Activated naive CD4-positive, alpha-beta T cell treated with anti-CD3 and anti-CD28 coated beads, Interleukin-2, amount 50 U/mL, for 16 hours (primary cell): ENCODE measurements at regions not wholly inside any gene's neighbourhood (a gene's known extent, or its start where the extent isn't known, plus 50 kb on each side); places are given as distances from the start of the nearest gene placed in this dataset.

Experiments
- DNase-seq: peaks from one replicate; pipeline ENCODE4 v3.0.0-alpha.2; 2020

DNA sequence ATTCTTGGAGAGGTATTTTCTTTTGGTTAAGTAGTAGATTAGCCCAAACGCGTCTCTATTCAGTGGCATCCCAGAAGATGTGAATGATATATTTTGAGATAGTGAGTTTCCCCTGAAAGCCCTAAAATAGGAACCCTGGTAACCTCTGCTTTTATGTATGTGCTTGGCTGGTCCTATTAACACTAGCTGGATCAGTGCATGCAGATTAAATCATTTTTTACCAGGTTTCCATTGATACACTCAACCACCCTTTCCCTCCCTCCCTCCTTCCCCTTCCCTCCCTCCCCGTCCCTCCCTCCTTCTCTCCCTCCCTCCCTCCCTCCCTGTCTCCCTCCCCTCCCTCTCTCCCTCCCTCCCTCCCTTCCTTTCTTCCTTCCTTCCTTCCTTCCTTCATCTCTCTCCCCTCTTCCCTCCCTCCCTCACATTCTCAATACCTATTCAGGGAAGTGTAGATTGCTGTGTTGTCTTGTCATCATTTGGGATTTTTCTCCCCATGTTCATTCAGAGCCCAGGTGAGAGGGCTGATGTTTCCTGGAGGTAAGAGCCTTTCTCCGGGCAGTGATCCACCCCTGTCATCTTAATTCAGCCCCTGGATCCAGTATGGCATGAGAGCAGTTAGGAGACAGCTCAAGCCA, 406.8 kb downstream of the PRDM2 start:
- no peak for DNase-seq

DNA sequence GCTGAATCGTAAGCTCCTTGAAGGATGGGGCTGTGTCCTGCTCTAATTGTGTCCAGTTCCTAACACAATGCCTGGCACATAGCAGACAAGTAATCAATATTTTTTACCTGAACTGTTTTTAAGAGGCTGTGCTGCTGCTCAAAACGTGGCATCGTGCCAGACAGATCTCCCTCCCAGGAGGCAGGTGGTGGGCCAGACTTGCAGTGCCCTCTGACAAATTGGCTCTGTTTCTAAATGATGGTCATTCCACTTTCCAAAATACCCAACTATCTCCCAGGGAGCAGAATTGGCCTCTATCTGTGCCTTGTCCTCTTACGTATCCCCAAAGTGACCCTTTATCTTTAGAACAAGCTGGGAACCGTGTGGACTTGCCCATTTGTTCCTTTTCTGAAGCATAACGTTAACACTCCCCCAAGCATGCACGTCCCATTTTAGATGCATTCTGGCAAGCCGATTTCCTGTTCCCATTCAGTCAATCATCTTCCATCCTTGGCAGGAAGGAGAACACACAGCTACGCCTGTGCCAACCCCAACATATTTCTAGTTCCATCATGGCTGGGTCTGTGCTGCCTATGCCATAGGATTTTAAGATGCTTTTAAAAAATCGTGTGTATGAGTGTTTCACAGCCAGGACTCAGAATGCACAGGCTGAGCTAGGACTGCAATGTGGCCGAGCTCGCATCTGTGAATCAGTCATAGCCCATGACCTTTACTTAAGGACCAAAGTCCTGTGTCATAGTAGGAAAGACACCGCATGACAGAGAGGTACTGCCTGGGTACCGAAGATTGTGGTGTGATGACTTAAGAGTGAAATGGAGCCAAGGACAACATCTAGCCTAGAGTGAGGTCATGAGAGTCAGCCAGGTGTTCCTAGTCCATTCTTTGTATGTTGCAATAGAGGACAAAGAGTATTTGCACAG, 408.6 kb downstream of the PRDM2 start:
- no peak for DNase-seq

DNA sequence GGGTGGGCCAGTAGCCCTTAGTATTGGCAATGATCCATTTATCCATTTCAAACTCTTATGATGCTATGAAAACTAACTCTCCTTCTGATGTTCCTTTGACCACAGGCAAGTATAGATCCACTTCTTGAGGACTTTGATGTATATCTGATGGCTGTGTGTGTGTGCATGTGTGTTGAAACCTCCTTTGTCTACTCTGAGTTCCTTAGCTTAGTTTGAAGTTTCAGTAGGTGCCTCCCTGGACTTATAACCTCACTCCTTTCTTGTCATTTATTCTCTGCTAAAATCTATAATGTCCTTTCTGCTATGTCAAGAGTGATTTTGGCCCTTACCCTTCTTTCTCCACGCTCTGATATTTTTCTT, 409.3 kb downstream of the PRDM2 start:
- DNase-seq, result no peak

DNA sequence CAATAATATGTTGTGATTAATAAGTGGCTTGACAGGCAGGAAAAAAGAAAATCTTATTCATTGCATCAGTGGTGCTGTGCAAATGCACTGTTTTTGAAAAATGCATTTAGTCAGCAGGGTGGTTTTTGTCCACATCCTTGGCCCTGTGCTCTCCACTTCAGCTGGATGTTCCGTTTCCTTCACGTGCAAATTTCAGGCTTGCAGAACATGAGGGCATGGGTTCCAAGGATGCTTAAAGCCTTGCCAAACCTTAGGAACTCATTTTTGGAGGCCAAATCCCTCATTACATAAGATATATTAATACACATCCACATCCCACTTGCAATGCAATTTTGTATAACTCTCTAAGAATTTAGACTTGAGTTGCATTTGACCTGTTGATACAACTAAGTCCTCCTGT, 410.1 kb downstream of the PRDM2 start:
- no peak for DNase-seq

DNA sequence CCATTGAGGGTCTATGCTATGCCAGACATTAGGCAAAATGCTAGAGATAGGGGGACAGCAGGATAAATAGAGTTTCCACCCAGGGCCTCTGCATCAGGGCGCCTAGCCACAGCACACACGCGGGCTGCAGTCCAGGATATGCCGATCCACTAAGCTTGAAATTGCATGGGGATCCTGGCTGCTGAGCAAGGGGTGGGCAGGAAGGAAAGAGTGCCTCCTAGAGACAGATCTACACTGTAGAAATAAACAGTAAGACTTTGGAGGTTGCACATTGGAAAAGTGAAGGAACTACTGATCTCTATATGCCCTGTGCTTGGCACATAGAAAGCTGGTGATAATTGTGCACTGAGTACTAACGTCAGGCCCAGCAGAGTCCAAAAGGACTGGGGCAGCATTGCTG, 411.1 kb downstream of the PRDM2 start:
- no peak for DNase-seq

DNA sequence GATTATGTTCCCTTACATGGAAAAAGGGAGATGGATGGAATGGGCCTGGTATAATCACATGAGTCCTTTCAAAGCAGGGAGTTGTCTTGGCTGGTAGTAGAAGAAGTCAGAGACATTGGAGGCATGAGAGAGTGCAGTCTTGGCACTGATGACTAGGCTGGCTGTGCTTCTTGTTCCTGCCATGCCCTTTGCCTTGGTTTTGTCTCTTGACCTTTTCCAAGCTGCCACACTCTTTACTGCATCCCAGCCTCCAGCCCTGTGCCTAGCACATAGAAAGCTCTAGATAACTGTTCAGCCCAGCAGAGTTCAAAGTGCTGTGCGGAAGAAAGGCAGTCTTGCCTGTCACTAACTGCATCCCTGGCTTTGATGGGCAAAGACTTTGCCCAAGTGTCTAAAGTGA, 412.6 kb downstream of the PRDM2 start:
- no peak for DNase-seq

DNA sequence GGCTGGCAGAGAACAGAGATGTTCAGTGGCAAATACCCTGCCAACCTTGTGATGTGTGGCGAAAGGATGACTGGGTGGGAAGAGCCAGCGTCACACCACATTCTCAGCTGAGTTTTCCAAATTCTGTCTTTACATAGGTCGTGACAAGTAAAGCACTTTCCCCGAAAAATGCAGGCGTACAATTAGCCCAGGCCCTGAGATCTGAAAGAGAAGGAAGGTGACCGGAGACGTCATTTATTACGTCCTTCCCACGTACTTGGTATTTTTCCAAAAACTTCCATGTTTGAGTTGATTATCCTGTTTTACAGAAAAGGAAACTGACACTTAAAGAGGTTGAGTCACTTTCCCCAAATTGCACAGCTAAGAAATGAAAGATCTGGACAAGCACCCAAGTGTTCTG, 413.3 kb downstream of the PRDM2 start:
- DNase-seq, result no peak

DNA sequence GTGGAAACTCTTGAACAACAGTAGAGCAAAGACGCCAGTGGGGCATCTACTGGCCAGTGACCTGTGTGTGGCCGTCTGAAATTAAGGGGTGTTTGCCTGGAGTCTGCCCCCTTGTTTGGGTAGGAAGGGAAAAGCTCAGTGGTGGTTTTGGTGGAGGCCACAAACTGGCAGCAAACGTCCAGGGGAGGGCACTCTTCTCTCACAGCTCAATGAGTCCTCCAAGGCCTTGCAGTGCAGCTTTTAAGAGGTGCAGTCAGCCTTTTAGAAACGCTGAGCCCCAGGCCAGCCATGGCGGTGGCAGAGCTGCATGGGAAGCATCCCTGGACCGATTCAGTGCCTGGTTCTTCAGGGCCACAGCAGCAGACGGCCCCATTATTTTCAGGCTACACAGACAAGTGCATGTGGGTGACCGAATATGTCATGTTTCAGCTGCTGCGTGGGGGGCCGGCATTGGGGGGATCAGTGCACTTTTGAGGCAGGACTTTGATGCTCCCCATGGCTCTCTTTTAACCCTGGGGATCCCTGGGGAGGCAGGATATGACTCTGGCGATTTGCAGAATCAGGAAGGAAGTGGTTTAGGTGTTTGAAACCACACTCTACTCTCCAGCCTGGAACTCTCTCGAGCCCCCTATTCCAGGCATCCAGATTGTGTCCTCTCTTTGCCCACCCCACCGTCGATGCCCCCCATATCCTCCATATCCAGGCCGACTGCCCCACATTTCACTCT, 414.0 kb downstream of the PRDM2 start:
- no peak for DNase-seq

DNA sequence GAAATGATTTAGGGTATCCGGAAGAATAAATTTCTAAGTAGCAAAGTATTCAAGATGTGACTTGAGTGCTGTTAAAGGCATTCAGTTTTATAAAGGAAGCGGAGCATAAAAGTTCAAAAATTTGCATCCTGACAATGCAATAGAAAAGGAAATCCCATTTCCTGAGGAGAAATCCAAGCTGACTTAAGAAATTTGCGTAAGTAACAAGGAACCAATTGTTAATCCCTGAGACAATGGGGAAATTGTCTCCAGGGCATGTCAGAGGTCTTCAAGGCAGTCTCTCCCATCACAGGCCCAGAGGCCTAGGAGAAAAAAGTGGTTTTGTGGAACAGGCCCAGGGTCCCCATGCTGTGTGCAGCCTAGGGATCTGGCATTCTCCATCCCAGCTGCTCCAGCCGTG, 416.0 kb downstream of the PRDM2 start:
- DNase-seq, result no peak

DNA sequence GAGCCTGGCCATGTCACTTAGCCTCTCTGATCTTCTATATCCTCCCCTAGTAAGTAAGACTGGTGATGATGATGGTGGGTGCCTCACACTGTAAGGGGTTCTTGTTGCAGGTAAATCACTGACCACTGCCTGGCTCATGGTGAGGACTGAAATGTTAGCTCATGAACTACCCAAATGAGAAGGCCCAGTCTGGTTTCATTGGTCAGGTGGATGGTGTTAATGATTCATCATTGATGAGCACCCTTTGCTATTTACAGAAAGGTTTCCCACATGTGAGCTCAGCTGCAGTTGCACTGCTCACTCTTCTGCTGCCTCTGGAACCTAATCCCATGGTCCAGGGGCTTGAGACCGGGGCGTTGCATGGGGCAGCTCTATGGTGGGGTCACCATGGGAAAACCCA, 417.7 kb downstream of the PRDM2 start:
- no peak for DNase-seq

DNA sequence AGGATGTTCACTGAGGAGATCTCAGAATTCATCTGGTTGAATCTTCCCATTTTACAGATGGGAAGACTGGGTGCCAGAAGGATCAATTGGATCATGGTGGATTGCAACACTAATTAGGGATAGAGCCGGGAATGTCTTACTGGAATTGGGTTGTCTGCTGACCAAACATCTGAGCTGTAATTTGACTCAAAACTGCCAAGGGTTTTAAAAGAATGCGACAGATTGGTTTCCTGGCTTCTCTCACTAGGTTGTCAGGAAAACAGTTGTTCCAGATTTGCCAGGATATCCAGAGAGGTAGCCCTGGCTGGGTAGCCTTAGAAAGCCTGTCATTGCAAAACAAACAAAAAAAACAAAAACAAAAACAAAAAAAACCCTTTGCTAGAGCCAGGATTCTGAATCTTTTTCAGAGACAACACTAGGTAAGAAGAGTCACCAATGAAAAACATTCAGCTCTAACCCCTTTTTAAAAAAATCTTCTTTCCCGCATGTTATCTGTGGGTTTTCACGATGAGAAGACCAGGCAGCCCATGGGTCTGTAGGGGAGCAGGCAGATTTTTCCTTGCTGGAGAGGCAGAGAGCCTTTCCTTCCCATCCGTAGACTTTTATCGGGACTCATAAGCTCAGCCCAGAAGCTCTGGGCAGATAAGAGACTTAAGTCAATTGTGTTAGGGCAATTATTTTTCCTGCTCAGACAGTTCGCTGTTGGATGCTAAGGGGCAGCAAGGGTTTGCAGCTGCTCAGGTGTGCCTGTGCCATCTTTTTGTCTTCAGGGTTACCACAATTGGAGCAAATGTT, 418.9 kb downstream of the PRDM2 start:
- no peak for DNase-seq

DNA sequence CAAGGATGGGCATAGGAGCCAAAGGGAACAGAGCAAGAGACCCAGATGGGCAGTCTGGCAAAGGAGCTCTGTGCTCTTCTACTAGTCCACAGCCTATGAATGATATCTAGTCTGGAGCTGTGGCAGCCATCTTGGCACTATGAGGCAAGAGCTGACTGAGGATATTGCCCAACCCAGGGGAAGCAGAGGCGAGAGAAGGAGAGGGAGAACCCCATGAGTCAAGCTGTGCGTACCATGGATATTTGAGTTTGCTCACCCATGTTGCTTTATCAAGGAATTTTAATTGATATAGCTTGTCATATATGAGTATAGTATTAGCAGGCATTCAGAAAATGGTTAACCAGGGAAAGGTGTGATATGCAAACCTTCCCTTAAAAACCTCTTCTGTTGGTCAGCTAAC, 420.9 kb downstream of the PRDM2 start:
- DNase-seq, result no peak

DNA sequence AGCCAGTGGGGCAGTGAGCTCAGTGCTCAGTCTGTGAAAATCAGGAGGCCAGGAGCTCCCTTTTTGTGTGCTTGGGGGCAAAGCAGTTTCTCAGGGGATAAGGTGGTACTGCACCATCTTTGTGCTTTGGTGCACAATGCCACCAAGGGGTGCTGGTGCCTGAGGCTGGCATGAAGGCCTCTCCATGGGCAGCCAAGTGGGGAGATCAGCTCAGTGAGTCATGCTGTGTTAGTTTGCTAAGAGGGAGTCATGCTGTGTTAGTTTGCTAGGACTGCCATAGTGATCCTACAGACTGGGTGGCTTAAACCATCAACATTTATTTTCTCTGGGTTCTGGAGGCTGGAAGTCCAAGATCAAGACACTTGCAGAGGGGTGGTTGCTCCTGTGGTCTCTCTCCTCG, 428.1 kb downstream of the PRDM2 start:
- no peak for DNase-seq

DNA sequence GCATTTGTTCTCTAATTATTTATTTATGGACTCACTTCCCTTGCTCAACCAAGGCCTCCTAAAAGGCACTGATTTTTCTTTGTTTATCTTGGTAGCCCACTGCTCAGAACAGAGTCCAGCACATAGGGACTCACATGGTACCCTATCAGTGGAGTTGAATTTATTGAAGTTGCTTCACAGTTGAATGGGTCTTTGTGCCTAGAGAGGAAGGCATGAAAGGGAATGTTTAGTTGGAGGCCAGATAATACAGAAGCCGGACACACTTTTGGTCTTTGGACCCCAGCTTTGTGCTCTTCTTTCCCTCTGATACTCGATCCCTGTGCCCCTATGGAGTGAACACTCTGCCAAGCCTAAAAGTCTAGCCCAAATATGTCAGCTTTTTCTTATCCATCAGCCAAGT, 429.0 kb downstream of the PRDM2 start:
- DNase-seq, result no peak

DNA sequence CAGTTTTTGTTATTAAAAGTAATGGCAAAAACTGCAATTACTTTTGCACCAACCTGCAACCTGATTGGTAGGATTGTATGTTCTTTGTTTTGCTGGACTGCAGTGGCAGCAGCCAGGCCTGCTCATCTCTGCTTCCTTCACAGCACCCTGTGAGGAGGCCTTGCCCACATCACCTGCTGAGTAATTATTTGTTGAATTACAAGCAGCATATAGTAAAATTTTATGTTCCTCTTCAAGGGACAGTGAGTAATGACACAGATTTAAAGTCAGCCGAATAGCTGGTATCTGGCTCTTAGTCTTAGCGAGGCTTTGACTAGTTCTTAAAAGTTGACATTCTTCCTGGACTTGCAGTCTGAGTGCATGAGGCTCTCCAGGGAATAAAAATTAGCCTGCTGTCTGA, 435.1 kb downstream of the PRDM2 start:
- no peak for DNase-seq

DNA sequence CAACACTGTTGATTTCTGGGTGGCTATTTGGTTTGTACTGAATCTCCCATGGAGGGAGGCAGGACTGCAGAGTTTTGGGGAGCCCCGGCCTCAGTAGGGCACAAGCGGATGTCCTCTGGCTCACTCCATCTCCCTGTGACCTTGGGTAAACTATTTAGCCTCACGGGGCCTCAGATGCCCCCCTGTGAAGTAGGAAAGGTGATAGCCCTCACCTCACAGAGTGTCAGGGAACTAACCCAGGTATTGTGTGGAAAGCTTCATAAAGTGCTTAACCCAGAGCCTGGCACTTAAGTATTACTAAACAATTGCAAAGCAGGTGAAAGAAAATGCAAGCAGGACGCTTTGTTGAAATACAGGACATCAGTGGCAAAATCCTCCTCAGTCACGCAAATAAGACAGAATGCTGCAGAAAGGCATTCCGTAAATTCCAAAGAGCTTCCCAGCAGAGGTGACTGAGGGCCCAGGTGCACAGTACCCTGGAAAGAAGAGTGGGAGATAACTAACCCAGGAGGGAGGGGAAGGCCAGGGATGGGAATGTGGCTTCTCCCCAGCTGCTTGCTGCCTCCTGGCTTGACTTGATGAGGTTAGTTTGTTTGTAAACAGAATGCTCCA, 436.3 kb downstream of the PRDM2 start:
- no peak for DNase-seq

DNA sequence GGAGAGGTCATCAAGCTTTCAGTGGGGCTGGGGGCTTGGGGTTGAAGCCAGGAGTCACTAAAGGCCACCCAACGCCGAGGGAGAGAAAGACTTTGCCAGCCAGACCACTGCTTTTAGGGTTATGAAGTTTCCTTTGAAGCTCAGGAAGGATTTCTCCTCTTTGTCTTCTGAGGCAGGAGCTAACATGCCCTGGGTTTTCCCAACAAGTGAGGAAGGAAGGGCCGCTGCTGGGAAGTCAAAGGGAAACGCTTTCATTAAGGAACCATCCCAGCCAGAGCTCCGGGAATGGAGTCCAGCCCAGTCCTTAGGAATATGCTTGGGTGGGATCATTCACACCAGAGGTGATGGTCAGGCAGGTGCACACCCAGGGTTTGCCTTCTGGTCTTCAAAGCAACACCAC, 436.9 kb downstream of the PRDM2 start:
- DNase-seq, result no peak

DNA sequence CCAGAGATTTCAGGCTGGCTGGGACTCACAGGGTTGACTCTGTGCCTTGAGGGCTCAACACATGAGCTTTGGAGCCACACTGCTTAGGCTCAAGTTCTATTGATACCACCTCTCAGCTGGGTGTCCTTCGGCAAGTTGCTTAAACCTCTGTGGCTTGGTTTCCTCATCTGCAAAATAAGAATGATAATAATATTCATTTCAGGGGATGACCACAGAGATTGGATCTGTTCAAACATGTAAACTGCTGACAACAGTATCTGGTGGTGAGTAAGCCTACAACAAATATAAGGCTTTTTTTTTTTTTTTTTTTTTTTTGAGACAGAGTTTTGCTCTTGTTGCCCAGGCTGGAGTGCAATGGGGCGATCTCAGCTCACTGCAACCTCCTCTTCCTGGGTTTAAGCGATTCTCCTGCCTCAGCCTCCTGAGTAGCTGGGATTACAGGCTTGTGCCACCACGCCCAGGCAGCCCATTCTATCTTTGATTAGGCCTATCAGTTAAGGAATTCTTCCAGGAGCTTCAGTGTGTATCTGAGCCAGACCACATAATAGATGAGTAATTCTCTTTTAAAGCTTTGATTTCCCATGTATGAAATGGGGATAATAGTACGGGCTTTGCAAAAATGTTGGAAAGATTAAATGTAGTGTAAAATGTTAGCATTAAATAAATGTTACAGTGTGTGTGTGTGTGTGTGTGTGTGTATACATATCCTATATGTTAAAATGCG, 437.6 kb downstream of the PRDM2 start:
- no peak for DNase-seq

DNA sequence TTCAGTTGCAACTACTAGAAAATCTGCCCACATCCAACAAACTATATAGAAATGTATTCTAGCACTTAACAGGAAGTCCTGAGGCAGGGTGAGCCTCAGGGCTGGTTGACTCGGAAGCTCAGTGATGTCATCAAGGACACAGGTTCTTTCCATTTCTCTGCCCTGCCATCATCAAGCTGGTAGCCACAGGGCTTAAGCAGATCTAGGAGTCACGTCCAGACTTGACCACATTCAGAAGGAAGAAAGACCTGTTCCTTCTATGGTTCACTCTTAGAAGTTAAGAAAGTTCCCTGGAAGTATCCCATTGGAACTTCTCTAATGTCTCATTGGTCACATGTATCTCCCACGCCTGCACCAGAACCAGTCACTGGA, 438.1 kb downstream of the PRDM2 start:
- DNase-seq, result no peak

DNA sequence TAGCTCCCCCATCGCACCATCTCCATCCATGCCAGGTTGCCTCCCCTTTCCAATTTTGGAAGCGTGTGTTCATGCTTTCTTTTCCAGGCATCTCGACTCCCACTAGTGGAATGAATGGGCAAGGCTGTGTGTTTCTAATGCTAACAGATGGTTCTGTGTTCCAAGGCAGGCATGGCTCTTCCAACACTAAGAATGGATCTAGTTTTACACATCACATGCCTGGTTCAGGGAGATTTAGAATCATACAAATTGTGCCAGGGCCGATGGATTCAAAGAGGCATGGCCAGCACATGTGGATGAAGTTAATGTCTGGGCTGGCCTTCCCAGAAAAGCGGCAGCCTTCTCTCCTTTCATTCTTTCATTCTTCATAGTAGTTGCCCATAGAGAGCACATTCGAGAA, 438.7 kb downstream of the PRDM2 start:
- DNase-seq, result no peak

DNA sequence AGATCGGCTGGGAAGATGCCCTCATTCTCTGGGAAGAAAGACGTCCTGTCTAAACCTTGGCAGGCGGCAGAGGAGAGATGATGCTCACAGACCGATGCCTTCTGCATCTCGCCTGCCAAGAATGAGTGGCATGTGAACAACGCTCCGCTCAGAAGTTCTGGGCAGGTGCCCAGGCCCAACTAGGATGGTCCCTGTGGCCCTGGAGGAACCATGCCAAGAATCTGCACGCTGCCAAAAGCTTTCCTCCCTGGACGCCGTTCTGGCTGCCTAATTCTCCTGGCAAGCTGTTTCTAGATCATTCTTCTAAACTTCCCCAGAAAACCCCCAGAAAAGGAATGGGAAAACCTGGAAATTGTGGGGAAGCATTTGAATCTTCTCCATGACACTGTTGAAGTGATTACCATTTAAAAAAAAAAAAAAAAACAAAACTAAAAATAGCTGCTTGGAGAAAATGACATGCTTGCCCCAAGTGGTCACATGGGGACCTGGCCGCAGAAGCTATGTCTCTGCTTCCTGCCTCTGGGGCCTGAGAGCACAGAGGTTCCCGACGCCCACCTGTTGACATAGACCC, 440.9 kb downstream of the PRDM2 start:
- no peak for DNase-seq

DNA sequence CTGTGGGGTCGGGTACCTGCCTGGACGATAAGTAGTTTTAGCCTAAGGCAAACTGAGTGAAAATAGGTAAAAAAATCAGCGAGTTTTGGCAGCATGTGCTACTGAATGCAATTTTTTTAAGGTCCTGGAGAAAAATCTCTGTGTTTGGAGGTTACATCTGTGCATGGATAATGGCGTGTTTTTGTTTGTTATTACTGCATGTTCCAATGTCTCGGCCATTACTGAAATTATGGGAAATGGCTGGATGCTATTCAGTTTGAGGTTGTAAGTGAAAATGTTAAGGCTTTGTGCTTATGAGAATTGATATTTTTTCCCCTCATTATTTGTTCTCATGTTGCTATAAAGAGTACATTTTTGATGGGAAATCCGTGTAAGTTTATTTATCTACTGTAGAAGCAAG, 441.7 kb downstream of the PRDM2 start:
- no peak for DNase-seq
